ENCODE measurements at regions not wholly inside any gene's neighbourhood (a gene's known extent, or its start where the extent isn't known, plus 50 kb on each side); places are given as distances from the start of the nearest gene placed in this dataset.

DNA sequence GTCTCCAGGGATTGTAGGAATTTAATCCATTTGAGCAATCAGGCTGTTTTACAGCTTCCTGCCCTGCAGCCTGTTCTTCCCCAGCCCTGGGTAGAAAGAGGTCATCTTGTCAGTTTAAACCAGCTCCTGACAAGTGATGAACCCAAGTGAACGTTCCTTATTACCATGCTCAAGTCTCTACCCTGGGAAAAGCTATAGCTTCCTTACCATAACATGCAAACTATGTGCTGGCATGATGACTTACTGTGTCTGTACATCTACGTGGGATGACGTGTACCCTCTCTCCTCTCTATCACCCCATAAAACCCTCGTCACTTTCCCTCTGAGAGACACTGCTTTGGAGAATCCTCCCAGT, 452.2 kb downstream of the XYLT1 start:
- no peak for TF ChIP-seq POLR2A (IDR thresholded peaks at IDR 0.05)
- TF ChIP-seq, protein P1, sequence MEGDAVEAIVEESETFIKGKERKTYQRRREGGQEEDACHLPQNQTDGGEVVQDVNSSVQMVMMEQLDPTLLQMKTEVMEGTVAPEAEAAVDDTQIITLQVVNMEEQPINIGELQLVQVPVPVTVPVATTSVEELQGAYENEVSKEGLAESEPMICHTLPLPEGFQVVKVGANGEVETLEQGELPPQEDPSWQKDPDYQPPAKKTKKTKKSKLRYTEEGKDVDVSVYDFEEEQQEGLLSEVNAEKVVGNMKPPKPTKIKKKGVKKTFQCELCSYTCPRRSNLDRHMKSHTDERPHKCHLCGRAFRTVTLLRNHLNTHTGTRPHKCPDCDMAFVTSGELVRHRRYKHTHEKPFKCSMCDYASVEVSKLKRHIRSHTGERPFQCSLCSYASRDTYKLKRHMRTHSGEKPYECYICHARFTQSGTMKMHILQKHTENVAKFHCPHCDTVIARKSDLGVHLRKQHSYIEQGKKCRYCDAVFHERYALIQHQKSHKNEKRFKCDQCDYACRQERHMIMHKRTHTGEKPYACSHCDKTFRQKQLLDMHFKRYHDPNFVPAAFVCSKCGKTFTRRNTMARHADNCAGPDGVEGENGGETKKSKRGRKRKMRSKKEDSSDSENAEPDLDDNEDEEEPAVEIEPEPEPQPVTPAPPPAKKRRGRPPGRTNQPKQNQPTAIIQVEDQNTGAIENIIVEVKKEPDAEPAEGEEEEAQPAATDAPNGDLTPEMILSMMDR (IDR thresholded peaks at IDR 0.05), result no peak
- WGBS, 2 donors, result 52 to 60% methylated on average over 4 of the region's 4 CpGs

GRCh38 chr16:17019366-17019765, 451.4 kb downstream of the XYLT1 start:
- no peaks in the 10 kb centered on the region for H3K36me3 ChIP-seq
- H3K9me3 ChIP-seq, result no peaks in the 10 kb centered on the region
- no peak overlapping the region for H3K4me3 ChIP-seq
- H3K27ac ChIP-seq, result no peak overlapping the region
- DNase-seq, result no peak
- H3K27me3 ChIP-seq, result no peaks in the 10 kb centered on the region
- intact Hi-C loops (cut with DNase I), result no loop called here
- TF ChIP-seq, protein P1 (IDR thresholded peaks at IDR 0.05), result no peak
- no peak for TF ChIP-seq POLR2A (IDR thresholded peaks at IDR 0.05)
- no peaks in the 10 kb centered on the region for H3K4me1 ChIP-seq

More for the DNA sequence above, 452.2 kb downstream of the XYLT1 start:
- Histone ChIP-seq H3K9me3 (no peaks in the 10 kb centered on the region), H3K27ac (no peak overlapping the region), H3K27me3 (no peaks in the 10 kb centered on the region), H3K36me3 (no peaks in the 10 kb centered on the region), H3K4me3 (no peak overlapping the region), H3K4me1 (no peaks in the 10 kb centered on the region)
- DNase-seq, result no peak
- intact Hi-C loops (cut with DNase I), result no loop called here

- Histone ChIP-seq H3K27ac (no peak overlapping the region), H3K36me3 (no peaks in the 10 kb centered on the region), H3K4me1 (peaks cover 0 to 5% (median 0%) of the 10 kb centered on the region in 3 donors), H3K4me3 (no peak overlapping the region), H3K9me3 (no peaks in the 10 kb centered on the region), H3K27me3 (no peaks in the 10 kb centered on the region)
- WGBS, 2 donors, result 63 to 69% methylated on average over 4 of the region's 4 CpGs
- DNase-seq, result no peak
- TF ChIP-seq, protein P1 (IDR thresholded peaks at IDR 0.05), result no peak
- TF ChIP-seq POLR2A (IDR thresholded peaks at IDR 0.05), result no peak
- intact Hi-C loops (cut with DNase I), result no loop called here
Measured at GRCh38 chr16:17023606-17024005, 447.2 kb downstream of the XYLT1 start.

DNA sequence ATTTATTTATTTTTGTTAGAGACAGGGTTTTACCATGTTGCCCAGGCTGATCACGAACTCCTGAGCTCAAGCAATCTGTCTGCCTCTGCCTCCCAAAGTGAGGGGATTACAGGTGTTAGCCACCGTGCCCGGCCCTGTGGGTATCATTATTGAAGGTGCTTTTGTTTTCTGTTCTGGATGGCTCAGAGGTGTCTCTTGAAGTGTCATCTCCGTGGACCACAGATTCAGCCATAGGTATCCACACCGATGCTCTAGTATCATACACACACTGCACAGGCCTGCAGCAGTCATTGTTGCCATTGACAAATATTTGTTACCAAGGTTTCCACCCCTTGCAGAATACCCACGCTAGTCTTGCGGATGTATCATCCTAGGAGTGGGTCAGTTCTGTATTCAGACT, 446.2 kb downstream of the XYLT1 start:
- H3K27ac ChIP-seq, result no peak overlapping the region
- peaks cover 0 to 5% (median 0%) of the 10 kb centered on the region in 3 donors for H3K4me1 ChIP-seq
- TF ChIP-seq, protein P1 (IDR thresholded peaks at IDR 0.05), result no peak
- no peak for TF ChIP-seq POLR2A (IDR thresholded peaks at IDR 0.05)
- H3K36me3 ChIP-seq, result no peaks in the 10 kb centered on the region
- 81 to 89% methylated on average over 7 of the region's 7 CpGs for WGBS, 2 donors
- intact Hi-C loops (cut with DNase I), result no loop called here
- H3K9me3 ChIP-seq, result peaks cover 0 to under 1% (median 0%) of the 10 kb centered on the region in 3 donors
- no peaks in the 10 kb centered on the region for H3K27me3 ChIP-seq
- DNase-seq, result no peak
- no peak overlapping the region for H3K4me3 ChIP-seq

DNA sequence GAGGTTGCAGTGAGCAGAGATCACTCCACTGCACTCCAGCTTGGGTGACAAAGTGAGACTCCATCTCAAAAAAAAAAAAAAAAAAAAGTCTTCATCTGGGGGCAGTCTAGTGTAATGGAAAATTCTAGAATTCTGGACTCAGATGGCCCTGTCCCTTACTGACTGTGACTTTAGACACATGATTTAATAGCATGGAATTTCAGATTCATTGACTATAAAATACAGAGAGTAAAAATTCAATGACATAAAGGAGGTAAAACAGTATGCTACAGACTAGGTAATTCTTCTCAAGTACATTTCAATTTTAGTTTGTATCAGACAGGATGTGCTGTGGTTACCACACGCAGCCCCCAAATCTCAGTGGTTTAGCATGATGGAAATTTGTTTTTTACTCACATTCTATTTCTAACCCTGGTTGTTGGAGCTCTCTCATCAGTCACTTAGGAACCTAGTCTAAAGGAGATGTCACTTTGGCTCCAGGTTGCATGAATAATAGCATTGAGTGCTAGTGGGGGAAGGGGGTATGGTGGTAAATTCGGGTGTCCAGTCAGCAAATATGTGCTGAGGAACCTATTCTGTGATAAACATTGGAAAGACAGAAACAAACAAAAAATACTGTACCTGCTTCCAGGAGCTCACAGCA, 444.0 kb downstream of the XYLT1 start:
- intact Hi-C loops (cut with DNase I), result no loop called here
- no peak for TF ChIP-seq POLR2A (IDR thresholded peaks at IDR 0.05)
- TF ChIP-seq, protein P1 (IDR thresholded peaks at IDR 0.05), result no peak
- 42 to 50% methylated on average over 2 of the region's 2 CpGs for WGBS, 2 donors
- no peak for DNase-seq
- no peak overlapping the region for H3K4me3 ChIP-seq
- H3K4me1 ChIP-seq, result peaks cover 0 to 9% (median 0%) of the 10 kb centered on the region in 3 donors
- no peaks in the 10 kb centered on the region for H3K27me3 ChIP-seq
- no peak overlapping the region for H3K27ac ChIP-seq
- peaks cover 0 to 5% (median 0%) of the 10 kb centered on the region in 3 donors for H3K9me3 ChIP-seq
- H3K36me3 ChIP-seq, result no peaks in the 10 kb centered on the region

Data from esophagus squamous epithelium (tissue), 5 donors.